ENCODE measurements at regions not wholly inside any gene's neighbourhood (a gene's known extent, or its start where the extent isn't known, plus 50 kb on each side); places are given as distances from the start of the nearest gene placed in this dataset.
"Not testable (repeated sequence)": the region's sequence is repeated elsewhere in the genome, so short reads cannot be mapped to it uniquely, and the experiment has no call there.

DNA sequence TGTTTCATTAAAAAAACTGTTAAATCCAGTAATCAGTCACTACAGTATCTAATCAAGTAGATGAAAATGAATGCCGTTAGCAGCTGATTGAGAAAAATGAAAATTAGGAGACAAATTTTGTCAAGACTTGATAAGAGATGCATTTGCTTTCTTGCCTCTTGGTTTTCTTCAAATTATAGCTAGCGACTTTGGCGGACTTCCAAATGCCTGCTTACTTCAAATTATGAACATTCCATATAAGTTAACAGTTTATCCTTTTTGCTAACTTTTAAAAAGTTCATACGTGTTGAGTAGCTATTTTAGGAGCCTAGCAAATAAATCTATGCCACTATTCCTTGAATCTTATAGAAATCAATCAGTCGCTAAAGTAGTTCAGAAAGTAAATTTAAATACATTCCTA, 58.8 kb downstream of the PPP4R3C start:
- DNase-seq (ENCODE audit: low spot score), result no peak

GRCh38 chrX:27399146-27399456, 64.0 kb downstream of the PPP4R3C start:
- no peak for DNase-seq (ENCODE audit: low spot score)

DNA sequence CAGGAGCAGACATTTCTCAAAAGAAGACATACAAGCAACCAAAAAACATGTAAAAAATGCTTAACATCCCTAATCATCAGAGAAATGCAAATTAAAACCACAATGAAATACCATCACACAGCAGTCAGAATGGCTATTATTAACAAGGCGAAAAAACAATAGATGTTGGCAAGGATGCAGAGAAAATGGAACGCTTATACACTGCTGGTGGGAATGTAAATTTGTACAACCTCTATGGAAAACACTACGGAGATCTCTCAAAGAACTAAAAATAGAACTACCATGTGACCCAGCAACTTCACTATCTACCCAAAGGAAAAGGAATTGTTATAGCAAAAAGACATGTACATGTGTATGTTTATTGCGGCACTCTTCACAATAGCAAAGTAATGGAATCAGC, 71.5 kb downstream of the PPP4R3C start:
- DNase-seq (ENCODE audit: low spot score), result no peak

DNA sequence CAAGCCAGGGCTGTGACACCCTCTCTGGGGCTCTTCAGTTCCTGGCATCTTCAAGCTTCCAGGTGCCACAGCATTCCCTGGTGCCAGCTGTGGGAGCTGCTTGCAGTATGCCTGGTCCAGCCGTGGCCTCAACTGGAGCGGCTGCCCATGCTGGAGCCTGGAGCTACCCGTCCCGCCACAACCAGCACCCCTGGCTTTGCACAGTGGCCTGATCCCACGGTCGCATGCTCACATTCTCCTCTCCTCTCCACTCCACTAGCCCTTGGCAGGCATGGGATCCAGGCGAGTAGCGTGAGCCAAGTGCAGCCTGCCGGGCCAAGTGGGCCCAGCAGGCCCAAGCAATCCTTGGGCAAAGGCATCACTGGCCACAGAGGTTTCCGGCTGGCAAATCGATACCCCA, 81.7 kb downstream of the PPP4R3C start:
- no peak for DNase-seq (ENCODE audit: low spot score)

GRCh38 chrX:27380163-27380845, 82.8 kb downstream of the PPP4R3C start:
- DNase-seq (ENCODE audit: low spot score), result no peak

GRCh38 chrX:27354021-27354420, 109.1 kb downstream of the PPP4R3C start:
- DNase-seq (ENCODE audit: low spot score), result no peak

DNA sequence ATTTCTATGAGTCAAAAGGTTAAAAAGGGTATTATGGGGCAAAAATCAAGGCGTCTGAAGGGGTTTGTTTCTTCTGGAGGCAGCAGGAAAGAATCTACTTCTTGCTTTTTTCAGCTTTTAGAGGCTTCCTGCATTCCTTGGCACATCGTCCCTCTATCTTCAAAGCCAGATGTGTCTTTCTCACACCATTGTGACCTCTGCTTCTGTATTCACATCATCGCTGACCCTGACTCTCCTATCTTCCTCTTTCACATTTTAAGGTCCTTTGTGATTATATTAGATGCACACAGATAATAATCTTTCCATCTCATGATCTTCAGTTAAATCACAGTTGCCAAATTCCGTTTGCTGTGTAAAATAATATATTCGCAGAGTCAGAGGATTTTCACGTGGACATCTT, 112.7 kb downstream of the PPP4R3C start:
- no peak for DNase-seq (ENCODE audit: low spot score)

GRCh38 chrX:27336466-27337091, 126.6 kb downstream of the PPP4R3C start:
- no peak for DNase-seq (ENCODE audit: low spot score)

DNA sequence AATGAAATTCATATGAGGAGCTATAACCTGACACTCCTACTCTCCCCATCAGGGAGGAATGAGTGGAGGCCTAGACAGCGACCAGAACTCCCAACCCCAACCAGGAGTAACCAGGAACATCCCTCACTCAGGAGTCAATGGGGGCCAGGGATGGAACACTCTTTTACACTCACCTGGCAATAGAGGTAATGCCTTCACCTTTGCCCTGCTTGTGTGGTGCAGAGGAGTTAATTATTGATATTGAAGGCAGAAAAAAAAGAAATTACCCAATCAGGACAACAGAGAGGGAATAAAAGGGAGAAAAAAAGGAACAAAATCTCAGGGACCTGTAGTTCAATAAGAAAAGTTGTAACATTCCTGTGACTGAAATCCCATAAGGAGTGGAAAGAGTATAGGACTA, 141.5 kb downstream of the PPP4R3C start:
- DNase-seq (ENCODE audit: low spot score), result no peak

DNA sequence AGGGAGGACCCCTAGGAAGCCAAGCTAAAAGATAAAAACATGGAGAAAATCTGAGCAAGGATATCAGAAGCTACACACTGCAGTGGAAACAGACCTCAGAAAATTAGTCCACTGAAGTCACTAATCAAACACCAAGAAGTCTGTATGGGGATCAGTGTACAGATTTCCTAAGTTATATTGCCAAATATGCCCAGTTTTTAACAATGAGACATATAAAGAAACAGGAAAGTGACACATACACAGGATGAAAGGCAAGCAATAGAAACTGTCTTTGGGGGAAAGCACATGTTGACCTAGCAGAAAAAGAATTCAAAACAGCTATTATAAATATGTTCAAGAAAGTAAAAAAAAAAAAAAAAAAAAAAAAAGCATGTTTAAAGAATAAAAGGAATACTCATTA, 153.7 kb downstream of the PPP4R3C start:
- DNase-seq (ENCODE audit: low spot score), result no peak

- no peak for DNase-seq (ENCODE audit: low spot score)
These were observed 155.6 kb downstream of the PPP4R3C start for GRCh38 chrX:27307546-27307945.

DNA sequence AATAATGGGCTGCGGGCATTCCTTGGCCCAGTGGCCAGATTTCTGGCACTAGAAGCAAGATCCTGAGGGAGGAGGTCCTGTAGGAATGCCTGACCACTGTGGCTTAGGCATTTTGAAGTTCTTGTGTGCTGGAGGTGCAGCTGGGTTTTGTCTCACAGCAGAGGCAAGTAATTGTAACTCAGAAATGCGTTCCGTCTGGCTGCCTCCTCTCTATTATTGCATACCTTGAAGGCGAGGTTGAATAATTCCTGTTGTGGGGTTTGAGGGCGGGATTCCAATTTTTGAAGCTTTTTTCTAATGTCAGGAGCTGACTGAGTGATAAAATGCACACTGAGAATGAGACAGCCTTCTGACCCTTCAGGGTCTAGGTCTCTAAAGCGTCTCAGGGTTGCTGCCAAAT, 170.6 kb downstream of the PPP4R3C start:
- not testable (repeated sequence) for DNase-seq (ENCODE audit: low spot score)

DNA sequence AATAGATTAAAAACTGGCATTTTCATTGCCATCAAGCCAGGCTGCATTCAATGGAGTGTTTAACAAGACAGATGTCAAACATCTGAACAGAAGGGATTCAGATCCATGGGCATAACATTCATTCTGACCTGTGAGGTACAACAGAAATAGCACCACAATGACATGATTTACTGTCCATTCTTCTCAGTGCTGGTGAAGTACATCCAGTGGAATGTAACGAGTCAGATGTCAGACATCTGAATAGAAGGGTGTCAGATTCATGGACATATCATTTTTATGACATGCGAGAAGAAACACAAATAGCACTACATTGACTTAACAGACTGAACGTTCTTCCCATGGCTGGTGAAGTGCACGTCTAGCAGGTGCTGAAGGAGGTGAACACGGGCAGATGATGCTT, 186.4 kb downstream of the PPP4R3C start:
- no peak for DNase-seq (ENCODE audit: low spot score)

DNA sequence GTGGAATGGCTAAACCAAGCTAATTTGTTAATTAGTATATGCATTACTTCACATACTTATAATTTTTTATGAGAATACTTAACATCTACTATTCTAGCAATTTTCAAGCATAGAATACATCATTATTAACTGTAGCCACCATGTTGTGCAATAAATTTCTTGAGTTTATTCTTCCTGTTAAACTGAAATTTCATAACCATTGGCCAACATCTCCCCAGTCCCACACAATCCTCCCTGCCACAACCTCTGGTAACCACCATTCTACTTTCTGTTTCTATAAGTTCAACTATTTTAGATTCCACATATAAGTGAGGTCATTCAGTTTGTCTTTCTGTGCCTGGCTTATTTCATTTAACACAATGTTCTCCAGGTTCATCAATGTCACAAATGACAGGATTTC, 208.5 kb downstream of the PPP4R3C start:
- DNase-seq (ENCODE audit: low spot score), result no peak

- no peak for DNase-seq (ENCODE audit: low spot score)
These were observed 211.8 kb downstream of the PPP4R3C start for GRCh38 chrX:27251369-27251768.

DNA sequence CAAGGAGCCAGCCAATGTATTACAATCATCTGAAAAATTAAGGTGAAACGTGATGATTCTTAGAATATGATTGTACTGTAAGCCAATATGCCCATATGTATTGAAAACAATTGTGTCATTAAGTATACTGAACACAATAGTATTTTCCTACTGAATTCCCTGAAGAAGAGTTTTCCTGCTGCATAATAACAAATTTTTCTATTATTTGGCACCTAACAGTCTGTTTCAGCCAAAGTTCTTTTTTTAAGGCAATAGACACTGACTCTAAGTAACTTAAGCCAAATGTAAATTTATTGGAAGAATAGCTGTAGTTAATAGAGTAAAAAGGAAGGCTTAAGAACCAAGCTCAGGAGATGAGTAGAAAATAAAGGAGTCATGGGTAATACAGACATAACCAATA, 220.6 kb downstream of the PPP4R3C start:
- no peak for DNase-seq (ENCODE audit: low spot score)

DNA sequence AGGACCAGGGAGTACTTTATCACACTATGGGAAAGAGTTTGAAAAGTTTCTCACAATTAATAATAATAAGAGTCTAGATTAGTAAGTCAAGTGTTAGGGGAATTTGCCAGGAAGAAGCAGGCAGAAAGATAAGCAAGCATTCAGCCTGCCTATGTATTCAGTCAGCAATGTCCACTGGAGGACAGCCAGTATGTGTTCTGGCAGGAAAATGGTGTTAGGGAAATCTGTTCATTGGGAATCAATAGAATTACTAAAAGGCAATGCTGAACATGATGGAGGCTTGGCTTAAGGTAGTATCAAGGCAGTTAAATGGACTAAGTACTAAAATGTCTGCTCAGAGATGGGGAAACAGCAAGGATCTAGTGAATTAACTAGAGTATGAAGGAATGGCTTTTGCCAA, 221.2 kb downstream of the PPP4R3C start:
- no peak for DNase-seq (ENCODE audit: low spot score)

GRCh38 chrX:27240042-27240441, 223.1 kb downstream of the PPP4R3C start:
- DNase-seq (ENCODE audit: low spot score), result not testable (repeated sequence)

- no peak for DNase-seq (ENCODE audit: low spot score)
These were observed 226.5 kb downstream of the PPP4R3C start for GRCh38 chrX:27236681-27237080.

DNA sequence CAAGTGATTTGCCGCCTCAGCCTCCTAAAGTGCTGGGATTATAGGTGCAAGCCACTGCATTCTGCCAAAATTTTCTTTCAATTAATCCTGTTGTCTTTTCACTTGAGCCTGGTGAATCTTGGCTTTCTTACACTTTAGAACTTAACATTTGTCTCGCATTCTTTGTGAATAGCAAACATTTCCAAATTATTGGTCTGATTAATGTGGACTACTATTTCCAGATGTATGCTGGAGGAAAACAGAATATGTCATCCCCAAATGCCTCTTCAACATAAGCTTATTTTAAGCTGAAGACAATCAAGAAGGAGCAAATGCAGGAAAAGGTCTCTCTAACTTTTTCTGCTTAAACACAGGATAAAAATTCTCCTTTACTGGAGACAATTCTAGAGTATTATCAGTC, 233.4 kb downstream of the PPP4R3C start:
- no peak for DNase-seq (ENCODE audit: low spot score)

- no peak for DNase-seq (ENCODE audit: low spot score)
These were observed 240.5 kb downstream of the PPP4R3C start for GRCh38 chrX:27222661-27223060.

DNA sequence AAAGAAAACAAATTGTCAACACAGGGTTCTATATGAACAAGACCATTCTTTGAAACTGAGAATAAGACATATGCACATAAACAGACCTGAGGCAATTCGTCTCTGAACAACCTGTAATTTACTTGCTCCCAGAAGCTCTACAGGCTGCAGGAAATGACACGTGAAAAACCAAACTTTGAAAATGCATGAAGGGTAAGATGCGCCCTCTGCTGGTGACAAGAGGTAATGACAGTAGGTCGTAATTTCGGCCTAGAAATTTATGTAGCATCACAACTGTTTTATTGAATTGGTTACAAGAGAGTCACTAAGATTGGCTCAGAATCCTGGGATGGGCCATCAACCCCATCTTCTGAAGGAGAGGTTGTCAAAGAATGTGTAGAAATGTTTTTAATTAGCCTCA, 276.5 kb downstream of the PPP4R3C start:
- peak; percentile 9 for DNase-seq (ENCODE audit: low spot score)

DNA sequence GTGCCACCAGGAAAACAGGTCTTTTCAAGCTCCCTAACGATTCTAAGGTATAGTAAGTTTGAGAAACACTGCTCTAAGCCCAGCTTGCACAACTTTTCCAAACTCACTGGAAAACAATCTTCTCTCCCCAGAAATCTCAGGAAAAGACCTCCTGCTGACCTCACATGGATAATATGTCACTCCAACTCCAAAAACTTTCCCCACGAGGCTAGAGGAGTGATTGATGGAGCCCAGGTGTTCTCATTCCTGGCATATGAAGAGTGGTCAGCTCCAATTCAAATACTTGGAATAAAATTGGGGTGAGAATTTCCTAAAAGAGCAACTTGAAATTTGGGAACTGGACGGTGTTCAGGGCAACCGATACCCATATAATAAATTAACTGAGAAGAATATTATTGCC, 299.9 kb downstream of the PPP4R3C start:
- no peak for DNase-seq (ENCODE audit: low spot score)

- no peak for DNase-seq (ENCODE audit: low spot score)
These were observed 300.6 kb downstream of the PPP4R3C start for GRCh38 chrX:27162496-27162895.
